Esophagus muscularis mucosa (tissue), 4 donors: ENCODE measurements at regions not wholly inside any gene's neighbourhood (a gene's known extent, or its start where the extent isn't known, plus 50 kb on each side); places are given as distances from the start of the nearest gene placed in this dataset.
"Not testable (repeated sequence)": the region's sequence is repeated elsewhere in the genome, so short reads cannot be mapped to it uniquely, and the experiment has no call there.

Source experiments
- DNase-seq: peaks from one replicate; pipeline ENCODE4 v3.0.0-alpha.2; 2017; ENCODE audit errors: extremely low spot score
- H3K27ac ChIP-seq, 4 donors: fragments of 200-600 bp; sonication (generic); replicated peaks in 1 of 4; 1 replicate in 3 of 4; 2 replicates in 1 of 4; pipeline ENCODE4 v1.5.1; 2016 to 2019; ENCODE audit warnings: mild to moderate bottlenecking in 1 of 4
- H3K27me3 ChIP-seq, 4 donors: fragments of 200-600 bp; sonication (generic); one replicate each; pipeline versions ENCODE4 v1.5.1 to v1.6.0; 2016 to 2019
- H3K36me3 ChIP-seq, 4 donors: fragments of 200-600 bp; sonication (generic); one replicate each; pipeline ENCODE4 v1.5.1; 2016 to 2019
- H3K4me1 ChIP-seq, 4 donors: fragments of 200-600 bp; sonication (generic); one replicate each; pipeline ENCODE4 v1.5.1; 2016 to 2019
- H3K4me3 ChIP-seq, 4 donors: fragments of 200-600 bp; sonication (generic); 1 replicate in 2 of 4; 2 replicates in 2 of 4; pipeline ENCODE4 v1.5.1; 2016 to 2019; ENCODE audit warnings: mild to moderate bottlenecking in 4 of 4, moderate library complexity in 1 of 4
- H3K9me3 ChIP-seq, 4 donors: fragments of 200-600 bp; sonication (generic); 1 replicate in 3 of 4; 2 replicates in 1 of 4; pipeline ENCODE4 v1.5.1; 2016 to 2019
- CTCF ChIP-seq, 3 experiments: fragments of 200-600 bp in 2 of 3; fragments of 450-650 bp in 1 of 3; sonication (generic) in 2 of 3; IDR thresholded peaks; one replicate each; pipeline ENCODE4 v1.5.1; 2017 to 2019; ENCODE audit warnings: antibody characterized with exemption in 3 of 3, mild to moderate bottlenecking in 2 of 3, moderate library complexity in 1 of 3
- EP300 ChIP-seq: sonication (generic); formaldehyde crosslinking; IDR thresholded peaks from one replicate; pipeline ENCODE4 v1.6.1; 2017; ENCODE audit warnings: antibody characterized with exemption
- POLR2A ChIP-seq: fragments of 450-650 bp; IDR thresholded peaks from one replicate; pipeline ENCODE4 v1.6.1; 2017; ENCODE audit warnings: antibody characterized with exemption, moderate library complexity, mild to moderate bottlenecking, low read depth
- POLR2AphosphoS5 ChIP-seq, 2 donors: sonication (generic); formaldehyde crosslinking; IDR thresholded peaks; one replicate each; pipeline ENCODE4 v1.6.1; 2017; ENCODE audit warnings: antibody characterized with exemption in 2 of 2
- WGBS: methylation state at CpG from one replicate; pipeline ENCODE4 v1.1.5; 2018; 5-methylcytosine and 5-hydroxymethylcytosine counted together
- intact Hi-C: fragments of 100-400 bp; cut with DNase I; formaldehyde crosslinking; loops from one replicate; pipeline ENCODE4 v1.15.1; 2023

DNA sequence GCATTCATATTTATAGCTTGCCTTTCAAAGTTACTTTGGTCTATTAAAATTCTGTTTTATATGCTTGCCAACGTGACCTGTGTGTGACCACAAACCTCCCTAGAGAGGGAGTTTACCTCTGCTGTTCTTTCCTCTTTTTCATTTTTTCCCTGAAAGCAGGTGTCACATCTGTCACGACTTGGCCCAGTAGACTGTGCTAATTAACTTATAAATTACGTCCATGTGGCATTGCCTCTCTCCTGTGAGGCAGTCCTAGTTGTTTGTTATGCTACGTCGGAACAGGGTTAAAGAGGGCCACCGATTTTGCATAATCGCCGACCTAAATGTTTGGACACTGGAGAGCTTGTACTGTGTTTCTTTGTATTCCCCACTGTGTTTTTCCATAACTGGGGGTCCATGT, 343.9 kb upstream of the FLRT2 start:
- H3K4me3 ChIP-seq = no peak overlapping the region
- TF ChIP-seq POLR2AphosphoS5 (IDR thresholded peaks at IDR 0.05) (no peak), POLR2A (no peak), CTCF (IDR thresholded peaks at IDR 0.05) (no peak)
- no peak for DNase-seq
- H3K36me3 ChIP-seq = no peaks in the 10 kb centered on the region
- no peaks in the 10 kb centered on the region for H3K4me1 ChIP-seq
- intact Hi-C loops = no loop called here
- 88% methylated on average over 8 of the region's 8 CpGs for WGBS
- H3K27ac ChIP-seq = no peak overlapping the region
- H3K27me3 ChIP-seq = no peaks in the 10 kb centered on the region
- no peaks in the 10 kb centered on the region for H3K9me3 ChIP-seq

- no peak for DNase-seq
- no peak overlapping the region for H3K27ac ChIP-seq
- no peaks in the 10 kb centered on the region for H3K27me3 ChIP-seq
- no peak overlapping the region for H3K4me3 ChIP-seq
- no peak for TF ChIP-seq POLR2AphosphoS5 (IDR thresholded peaks at IDR 0.05)
- TF ChIP-seq CTCF (IDR thresholded peaks at IDR 0.05) = no peak
- no peak for TF ChIP-seq POLR2A
- TF ChIP-seq EP300 = no peak
- no peaks in the 10 kb centered on the region for H3K36me3 ChIP-seq
- no peaks in the 10 kb centered on the region for H3K9me3 ChIP-seq
- no peaks in the 10 kb centered on the region for H3K4me1 ChIP-seq
- intact Hi-C loops = no loop called here
- 52% methylated on average over 1 of the region's 1 CpG for WGBS
These were observed 342.4 kb upstream of the FLRT2 start for GRCh38 chr14:85187521-85187920.

DNA sequence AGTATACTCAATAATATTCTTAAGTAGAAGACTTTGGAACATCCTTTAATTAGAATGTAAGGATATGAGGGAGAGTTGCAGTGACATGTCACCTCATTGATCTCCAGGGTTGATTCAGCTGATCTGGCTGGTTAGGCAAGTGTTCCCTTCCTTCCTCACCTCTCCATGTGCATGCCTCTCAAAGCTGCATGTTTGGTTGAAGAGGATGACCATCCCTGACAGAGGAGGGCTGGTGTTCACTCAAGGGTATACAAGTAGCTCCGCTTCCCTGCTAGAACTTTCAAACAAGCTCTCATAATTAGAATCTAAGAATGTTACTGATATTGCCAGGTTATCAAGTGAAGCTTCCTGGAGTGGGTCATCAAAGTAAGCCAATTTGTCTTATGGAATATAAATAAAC, 341.1 kb upstream of the FLRT2 start:
- no peak overlapping the region for H3K4me3 ChIP-seq
- no peaks in the 10 kb centered on the region for H3K36me3 ChIP-seq
- no peaks in the 10 kb centered on the region for H3K27me3 ChIP-seq
- H3K9me3 ChIP-seq = no peaks in the 10 kb centered on the region
- no peak for DNase-seq
- intact Hi-C loops = no loop called here
- H3K27ac ChIP-seq = no peak overlapping the region
- no peak for TF ChIP-seq POLR2A
- no peak for TF ChIP-seq POLR2AphosphoS5 (IDR thresholded peaks at IDR 0.05)
- TF ChIP-seq EP300 = no peak
- no peak for TF ChIP-seq CTCF (IDR thresholded peaks at IDR 0.05)
- WGBS = 81% methylated on average over 1 of the region's 1 CpG
- no peaks in the 10 kb centered on the region for H3K4me1 ChIP-seq

GRCh38 chr14:85189253-85189652, 340.7 kb upstream of the FLRT2 start:
- H3K27ac ChIP-seq, H3K27me3 ChIP-seq, H3K4me1 ChIP-seq, DNase-seq, H3K36me3 ChIP-seq, H3K9me3 ChIP-seq, H3K4me3 ChIP-seq, intact Hi-C loops: not testable (repeated sequence)
- 85% methylated on average over 6 of the region's 6 CpGs for WGBS

- Histone ChIP-seq H3K4me1 (no peaks in the 10 kb centered on the region), H3K36me3 (no peaks in the 10 kb centered on the region), H3K27me3 (no peaks in the 10 kb centered on the region), H3K27ac (no peak overlapping the region), H3K4me3 (no peak overlapping the region), H3K9me3 (no peaks in the 10 kb centered on the region)
- no peak for TF ChIP-seq CTCF (IDR thresholded peaks at IDR 0.05)
- TF ChIP-seq POLR2A = no peak
- TF ChIP-seq EP300 = no peak
- TF ChIP-seq POLR2AphosphoS5 (IDR thresholded peaks at IDR 0.05) = no peak
- intact Hi-C loops = no loop called here
- DNase-seq = no peak
- 76% methylated on average over 5 of the region's 5 CpGs for WGBS
These were observed 339.7 kb upstream of the FLRT2 start for GRCh38 chr14:85190251-85190650.
